Prostate gland (tissue), 2 donors: ENCODE measurements at regions not wholly inside any gene's neighbourhood (a gene's known extent, or its start where the extent isn't known, plus 50 kb on each side); places are given as distances from the start of the nearest gene placed in this dataset.

Source experiments
- DNase-seq: peaks from one replicate; pipeline ENCODE4 v3.0.0-alpha.2; 2019; ENCODE audit warnings: low spot score
- H3K27ac ChIP-seq, 2 donors: fragments of 200-600 bp; sonication (generic); 2 replicates each; pipeline ENCODE4 v1.5.1; 2017 to 2019
- H3K27me3 ChIP-seq: fragments of 200-600 bp; sonication (generic); replicated peaks from 2 replicates; pipeline ENCODE4 v1.5.1; 2019; ENCODE audit not compliant: insufficient read depth
- H3K36me3 ChIP-seq, 2 donors: fragments of 200-600 bp; sonication (generic); 1 replicate in 1 of 2; 2 replicates in 1 of 2; pipeline versions ENCODE4 v1.5.1 to v1.8.1; 2017 to 2019
- H3K4me1 ChIP-seq: fragments of 200-600 bp; sonication (generic); replicated peaks from 2 replicates; pipeline ENCODE4 v1.5.1; 2019
- H3K4me3 ChIP-seq, 2 donors: fragments of 200-600 bp; sonication (generic); 2 replicates each; pipeline ENCODE4 v1.5.1; 2017 to 2019
- H3K9me3 ChIP-seq: fragments of 200-600 bp; sonication (generic); 2 replicates; pipeline ENCODE4 v1.5.1; 2017
- CTCF ChIP-seq, 4 experiments: fragments of 200-600 bp in 2 of 4; fragments of 450-650 bp in 2 of 4; sonication (generic) in 2 of 4; IDR thresholded peaks; 1 replicate in 3 of 4; 2 replicates in 1 of 4; pipeline ENCODE4 v1.5.1; 2016 to 2019; ENCODE audit warnings: antibody characterized with exemption in 4 of 4, mild to moderate bottlenecking in 2 of 4, moderate library complexity in 2 of 4
- POLR2A ChIP-seq: fragments of 450-650 bp; IDR thresholded peaks from one replicate; pipeline ENCODE4 v1.6.1; 2016; ENCODE audit warnings: antibody characterized with exemption, mild to moderate bottlenecking
- POLR2AphosphoS5 ChIP-seq: sonication (generic); formaldehyde crosslinking; IDR thresholded peaks from one replicate; pipeline ENCODE4 v1.6.1; 2017; ENCODE audit warnings: antibody characterized with exemption
- WGBS: methylation state at CpG from one replicate; pipeline ENCODE4 v1.1.5; 2018; 5-methylcytosine and 5-hydroxymethylcytosine counted together
- intact Hi-C: fragments of 100-400 bp; cut with DNase I; formaldehyde crosslinking; loops from one replicate; pipeline ENCODE4 v1.14.2; 2022

DNA sequence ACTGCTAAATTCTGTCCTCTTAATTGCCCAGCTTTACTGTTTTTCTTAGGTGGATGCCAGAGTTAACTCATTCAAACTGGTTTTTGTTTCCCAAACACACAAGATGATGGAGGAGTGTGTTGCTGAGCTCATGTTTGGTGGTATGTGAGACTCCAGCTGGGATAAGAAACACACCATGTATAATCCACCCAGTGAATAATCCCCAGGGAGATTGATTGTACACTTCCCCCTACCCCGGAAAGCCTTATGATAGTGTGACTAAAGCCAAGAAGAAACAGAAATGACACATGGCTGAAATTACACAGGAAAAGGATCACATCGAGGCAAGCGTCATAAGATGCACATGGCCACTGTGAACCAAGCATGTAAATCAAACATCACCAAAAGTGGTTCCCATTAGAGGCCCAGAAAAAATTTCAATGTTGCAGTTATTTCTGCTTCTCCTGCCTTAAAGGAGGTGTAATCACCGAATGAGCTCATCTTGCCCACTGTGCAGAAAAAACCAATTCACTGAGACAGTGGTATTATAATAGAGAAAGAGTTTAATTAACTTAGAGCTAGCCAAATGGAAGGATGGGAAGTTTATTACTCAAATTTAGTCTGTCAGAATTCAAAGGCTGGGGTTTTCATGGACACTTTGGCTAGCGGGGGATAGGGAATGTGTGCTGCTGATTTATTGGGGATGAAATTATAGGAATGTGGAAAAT, 56.7 kb upstream of the MAGI1 start:
- 94% methylated on average over 5 of the region's 5 CpGs for WGBS
- Histone ChIP-seq H3K4me3 (no peak overlapping the region), H3K9me3 (no peaks in the 10 kb centered on the region), H3K27ac (no peak overlapping the region), H3K27me3 (no peaks in the 10 kb centered on the region), H3K36me3 (no peaks in the 10 kb centered on the region), H3K4me1 (no peaks in the 10 kb centered on the region)
- intact Hi-C loops: no loop called here
- no peak for DNase-seq
- TF ChIP-seq POLR2A: no peak
- no peak for TF ChIP-seq POLR2AphosphoS5
- no peak for TF ChIP-seq CTCF (IDR thresholded peaks at IDR 0.05)

DNA sequence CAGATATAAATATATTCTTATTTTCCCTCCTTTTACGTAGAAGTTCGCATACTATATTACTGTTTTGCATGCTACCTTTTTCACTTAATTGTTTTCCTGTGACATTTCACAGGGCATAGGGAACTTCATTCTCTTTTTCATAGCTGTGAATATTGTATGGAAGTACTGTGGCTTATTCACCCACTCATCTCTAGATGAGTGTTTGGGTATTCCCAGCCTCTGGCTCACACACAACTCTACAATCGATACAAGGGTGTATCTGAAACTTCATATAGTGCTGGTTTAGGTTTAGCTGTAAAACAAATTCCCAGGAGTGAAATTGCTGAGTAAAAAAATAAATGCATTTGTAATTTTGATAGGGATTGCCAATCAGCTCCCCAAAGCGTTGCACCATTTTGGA, 55.3 kb upstream of the MAGI1 start:
- Histone ChIP-seq H3K36me3 (no peaks in the 10 kb centered on the region), H3K27me3 (no peaks in the 10 kb centered on the region), H3K4me1 (no peaks in the 10 kb centered on the region), H3K27ac (no peak overlapping the region), H3K9me3 (no peaks in the 10 kb centered on the region), H3K4me3 (no peak overlapping the region)
- TF ChIP-seq POLR2A (no peak), POLR2AphosphoS5 (no peak), CTCF (IDR thresholded peaks at IDR 0.05) (no peak)
- WGBS: 94% methylated on average over 4 of the region's 4 CpGs
- intact Hi-C loops: no loop called here
- DNase-seq: no peak

- no peak for TF ChIP-seq CTCF (IDR thresholded peaks at IDR 0.05)
- TF ChIP-seq POLR2A: no peak
- no peak for TF ChIP-seq POLR2AphosphoS5
- Histone ChIP-seq H3K27me3 (no peaks in the 10 kb centered on the region), H3K27ac (no peak overlapping the region), H3K9me3 (no peaks in the 10 kb centered on the region), H3K4me3 (no peak overlapping the region), H3K36me3 (no peaks in the 10 kb centered on the region), H3K4me1 (no peaks in the 10 kb centered on the region)
- no peak for DNase-seq
- WGBS: 49% methylated on average over 10 of the region's 10 CpGs
- intact Hi-C loops: no loop called here
Measured at GRCh38 chr3:66092175-66092995, 53.7 kb upstream of the MAGI1 start.
